ENCODE measurements at regions not wholly inside any gene's neighbourhood (a gene's known extent, or its start where the extent isn't known, plus 50 kb on each side); places are given as distances from the start of the nearest gene placed in this dataset.

DNA sequence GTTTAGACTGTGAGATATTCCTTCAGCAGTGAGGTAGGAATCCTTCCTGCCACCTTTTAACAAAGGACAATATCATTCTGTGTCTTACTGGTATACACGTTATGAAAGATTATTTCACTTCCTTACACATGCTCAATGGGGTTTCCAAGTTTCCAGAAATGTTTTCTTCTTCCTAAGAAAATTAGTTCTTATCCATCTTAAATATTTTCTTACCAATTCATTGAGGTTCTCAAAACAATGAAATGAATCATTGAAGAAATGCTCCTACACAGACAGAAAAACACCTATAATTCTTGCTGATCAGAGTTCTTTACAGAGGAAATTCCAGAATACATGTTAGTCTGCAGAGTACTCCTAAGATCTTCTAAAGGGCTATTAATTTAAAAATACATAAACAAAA lies 51.4 kb upstream of the SEC61G start:
- DNase-seq = no peak

DNA sequence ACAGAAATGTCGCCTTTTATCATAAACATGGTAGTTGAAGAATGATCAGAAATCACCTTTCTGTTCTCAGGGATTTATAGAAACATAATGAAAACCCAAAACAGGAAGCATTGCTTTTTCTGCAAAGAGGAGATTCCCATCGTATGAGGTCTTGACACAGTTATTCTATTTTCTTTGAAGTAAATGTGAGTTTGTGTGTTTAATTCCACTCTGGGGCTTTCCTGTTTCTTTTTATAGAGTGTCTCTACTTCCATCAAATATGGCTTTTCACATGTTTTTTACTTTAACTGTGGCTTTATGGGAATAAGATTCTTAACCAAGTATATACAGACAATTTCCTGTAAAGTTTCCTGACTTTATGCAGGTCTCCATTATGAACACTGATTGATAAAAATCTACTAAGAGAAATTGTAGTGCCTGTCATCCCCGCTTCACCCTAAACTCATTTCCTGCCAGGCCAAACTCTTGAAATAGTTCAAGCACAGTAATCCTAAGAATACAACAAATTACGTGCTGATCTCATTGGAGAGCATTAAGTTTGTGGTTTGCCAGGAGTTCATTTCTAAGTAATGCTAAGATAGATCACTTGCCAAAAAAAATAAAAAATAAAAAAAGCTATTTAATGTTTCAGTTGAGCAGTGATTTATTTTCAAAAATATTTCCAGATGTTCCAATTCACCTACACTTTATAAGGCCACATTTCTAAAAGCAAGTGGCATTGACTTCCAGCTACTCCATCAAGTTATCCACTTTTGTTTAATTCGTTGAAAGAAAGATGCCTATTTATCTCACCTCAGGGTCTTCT lies 52.2 kb upstream of the SEC61G start:
- DNase-seq = no peak

DNA sequence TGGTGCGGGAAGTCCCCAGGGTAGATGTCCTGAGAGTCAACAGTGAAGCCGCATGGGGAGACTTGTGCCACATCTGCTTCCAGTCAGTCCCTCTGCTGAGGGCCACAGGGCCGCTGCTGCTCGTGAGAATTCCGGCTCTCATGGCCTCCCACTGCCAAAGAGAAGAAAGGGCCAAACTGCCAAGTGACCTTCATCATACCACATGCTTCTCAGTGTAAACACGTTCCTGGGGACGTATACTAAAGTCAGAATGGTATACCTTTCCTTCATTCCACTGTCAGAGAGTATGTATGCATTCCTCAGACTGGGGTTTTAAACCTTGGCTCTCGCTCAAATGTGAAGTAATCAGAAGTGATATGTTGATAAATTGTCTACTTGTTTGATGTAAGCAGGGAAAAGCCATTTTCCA lies 52.8 kb upstream of the SEC61G start:
- DNase-seq = no peak

DNA sequence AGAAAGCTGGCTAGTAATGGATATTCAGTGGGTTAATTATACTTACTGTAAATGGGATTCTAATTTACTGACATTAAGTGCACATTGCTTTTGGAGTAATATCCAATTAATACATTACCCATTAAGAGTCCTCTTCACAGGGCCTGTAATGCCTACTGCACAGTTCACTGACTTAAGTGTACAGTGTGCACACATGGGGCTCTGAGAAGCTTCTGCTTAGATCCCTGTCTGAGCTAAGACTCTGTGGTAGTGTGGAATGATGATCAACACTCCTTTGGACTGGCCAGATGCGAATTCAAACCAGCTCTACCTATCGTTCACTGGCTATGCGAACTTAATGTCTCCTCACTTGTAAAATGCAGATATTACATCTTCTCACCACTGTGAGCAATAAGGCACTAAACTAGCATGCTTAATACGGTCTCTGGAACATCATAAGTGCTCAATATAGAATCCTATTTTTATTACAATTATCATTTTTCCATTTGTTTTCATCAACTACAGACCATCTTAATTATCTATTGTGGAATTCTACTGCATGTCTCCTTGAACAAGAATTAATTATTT lies 53.8 kb upstream of the SEC61G start:
- no peak for DNase-seq

DNA sequence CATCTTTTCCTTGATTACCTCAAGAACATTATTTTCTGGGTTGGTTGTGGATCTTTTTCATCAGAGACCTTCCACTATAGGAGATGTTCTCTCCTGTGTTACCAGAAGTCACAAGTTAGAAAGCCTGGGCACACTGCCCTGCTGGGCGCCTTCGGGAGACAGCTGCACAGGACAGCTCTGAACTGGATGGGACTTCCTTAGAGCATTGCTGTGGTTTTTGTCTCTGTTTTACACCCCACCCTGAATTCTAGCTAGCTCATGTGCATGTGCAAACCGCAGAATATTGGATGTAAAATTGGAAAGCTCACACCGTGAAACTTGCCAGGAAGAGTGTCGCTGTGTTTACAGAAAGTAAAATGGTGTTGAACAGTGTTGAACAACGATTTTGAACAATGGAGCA lies 54.4 kb upstream of the SEC61G start:
- DNase-seq = peak in 1 of 14 donors; percentile 5

DNA sequence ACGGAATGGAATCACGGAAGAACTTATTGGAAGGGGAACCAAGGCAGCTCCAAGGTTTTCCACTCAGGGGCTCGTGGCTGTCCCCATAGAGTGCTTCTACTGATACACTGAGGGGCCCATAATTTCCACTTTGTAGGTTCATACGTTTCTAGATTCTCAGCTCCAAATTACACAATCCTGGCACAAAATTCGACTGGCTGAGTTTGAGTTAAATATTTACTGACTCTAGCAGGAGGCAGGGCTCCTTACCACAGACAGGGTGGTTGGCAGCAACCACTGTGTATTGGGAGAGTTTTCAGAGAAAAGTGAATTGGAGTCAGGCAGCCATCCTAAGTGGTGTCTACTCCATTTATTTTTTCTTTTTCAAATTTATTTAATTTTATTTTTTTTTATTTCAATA lies 55.4 kb upstream of the SEC61G start:
- DNase-seq = no peak

DNA sequence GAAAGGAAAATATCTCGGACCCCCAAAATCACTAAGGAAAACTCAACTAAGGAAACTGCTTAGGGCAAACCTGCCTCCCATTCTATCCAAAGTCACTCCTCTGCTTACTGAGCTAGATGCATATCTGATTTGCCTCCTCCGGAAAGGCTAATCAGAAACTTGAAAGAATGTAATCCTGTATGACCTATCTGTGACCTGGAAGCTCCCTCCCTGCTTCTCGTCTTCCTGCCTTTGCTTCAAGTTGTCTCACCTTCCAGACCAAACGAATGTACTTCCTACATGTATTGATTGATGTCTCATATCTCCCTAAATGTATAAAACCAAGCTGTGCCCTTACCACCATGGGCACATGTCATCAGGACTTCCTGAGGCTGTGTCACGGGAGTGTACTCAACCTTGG lies 58.1 kb upstream of the SEC61G start:
- DNase-seq = no peak

DNA sequence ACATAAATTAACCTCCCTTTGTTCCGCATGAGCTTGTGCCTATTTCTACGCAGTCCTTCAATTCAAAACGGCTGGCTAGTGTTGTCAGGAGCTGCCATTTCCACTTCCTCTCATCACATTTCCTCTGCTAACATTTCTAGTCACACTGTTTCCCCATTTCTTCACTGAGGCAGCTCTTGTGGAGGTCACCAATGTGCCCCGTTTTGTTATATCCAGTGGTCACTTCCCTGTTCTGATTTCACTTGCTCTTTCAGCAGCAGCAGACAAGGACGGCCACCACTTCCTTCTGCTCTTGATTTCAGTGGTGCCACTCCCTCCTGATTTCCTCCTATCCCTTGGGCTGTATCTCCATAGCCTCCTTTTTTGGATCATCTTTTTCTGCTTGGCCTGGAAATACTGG lies 64.8 kb upstream of the SEC61G start:
- peak in 3 of 14 donors; percentile 6 to 39 (median 37) for DNase-seq

DNA sequence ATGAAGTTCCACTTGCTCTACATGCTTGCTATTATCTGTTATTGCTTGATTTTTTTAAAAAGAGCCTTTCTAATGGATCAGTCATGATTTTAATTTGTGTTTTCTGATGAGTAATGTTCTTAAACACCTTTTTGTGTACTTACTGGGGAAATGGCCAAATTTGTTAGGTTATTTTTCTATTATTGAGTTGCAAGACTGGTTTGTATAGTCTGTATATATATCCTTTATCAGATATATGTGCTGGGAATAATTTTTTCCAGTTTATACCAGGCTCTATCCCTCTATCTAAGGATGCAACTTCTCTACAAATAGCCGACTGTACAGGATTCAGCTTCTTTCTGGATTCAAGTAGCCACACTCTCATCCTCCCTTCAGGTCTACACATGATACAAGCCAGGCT lies 65.6 kb upstream of the SEC61G start:
- no peak for DNase-seq

DNA sequence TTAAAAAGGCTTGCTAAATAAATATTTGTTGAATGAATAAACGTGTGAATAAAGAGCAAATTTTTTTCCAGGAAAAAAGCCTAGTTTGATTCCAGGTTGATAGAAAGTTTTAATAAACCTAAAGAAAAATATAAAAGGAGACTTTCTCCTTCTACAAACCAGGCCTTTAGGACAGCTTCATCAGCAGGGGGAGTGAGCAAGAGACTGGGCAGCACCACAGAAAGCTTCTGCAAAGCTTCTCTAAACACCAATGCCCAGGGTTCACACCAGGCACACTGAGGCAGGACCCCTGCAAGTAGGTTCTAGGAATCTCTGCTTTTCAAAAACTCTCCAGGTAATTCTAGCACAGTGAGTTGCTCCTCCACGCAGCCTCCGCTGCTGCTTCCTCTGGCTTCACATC lies 66.4 kb upstream of the SEC61G start:
- DNase-seq = no peak

DNA sequence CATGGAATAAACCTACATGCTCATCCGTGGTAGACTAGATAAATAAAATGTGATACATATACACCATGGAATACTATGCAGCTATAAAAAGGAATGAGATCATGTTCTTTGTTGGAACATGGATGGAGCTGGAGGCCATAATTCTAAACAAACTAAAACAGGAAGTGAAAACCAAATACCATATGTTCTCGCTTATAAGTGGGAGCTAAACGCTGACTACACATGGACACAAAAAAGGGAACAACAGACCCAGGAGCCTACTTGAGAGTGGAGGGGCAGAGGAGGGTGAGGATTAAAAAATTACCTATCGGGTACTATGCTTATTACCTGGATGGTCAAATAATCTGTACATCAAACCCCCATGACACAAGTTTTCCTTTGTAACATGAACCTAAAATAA lies 68.7 kb upstream of the SEC61G start:
- DNase-seq = no peak

DNA sequence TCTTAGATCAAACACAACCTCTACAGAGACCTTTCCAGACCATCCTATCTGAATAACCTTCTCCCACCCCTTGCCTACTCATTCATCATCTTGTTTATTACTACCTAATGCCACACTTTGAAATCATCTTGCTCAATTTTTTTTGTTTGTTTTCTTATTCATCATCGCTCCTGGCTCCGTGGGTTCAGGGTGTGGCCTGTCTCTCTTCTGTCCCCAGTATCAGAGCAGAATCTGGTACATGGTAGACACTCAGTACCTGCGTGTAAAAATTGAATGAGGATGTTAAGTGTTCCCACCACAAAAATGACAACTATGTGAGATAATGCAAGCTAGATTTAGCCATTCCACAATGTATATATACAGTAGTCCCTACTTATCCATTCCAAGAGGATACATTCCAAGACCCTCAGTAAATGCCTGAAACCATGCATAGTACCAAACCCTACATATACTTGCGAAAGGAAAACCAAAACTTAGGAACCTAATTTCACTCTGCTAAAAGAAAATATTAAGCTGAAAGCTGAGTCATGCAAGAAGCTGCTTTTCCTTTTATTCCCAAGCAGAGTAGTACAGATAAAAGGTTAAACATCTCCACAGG lies 72.1 kb upstream of the SEC61G start:
- DNase-seq = no peak

DNA sequence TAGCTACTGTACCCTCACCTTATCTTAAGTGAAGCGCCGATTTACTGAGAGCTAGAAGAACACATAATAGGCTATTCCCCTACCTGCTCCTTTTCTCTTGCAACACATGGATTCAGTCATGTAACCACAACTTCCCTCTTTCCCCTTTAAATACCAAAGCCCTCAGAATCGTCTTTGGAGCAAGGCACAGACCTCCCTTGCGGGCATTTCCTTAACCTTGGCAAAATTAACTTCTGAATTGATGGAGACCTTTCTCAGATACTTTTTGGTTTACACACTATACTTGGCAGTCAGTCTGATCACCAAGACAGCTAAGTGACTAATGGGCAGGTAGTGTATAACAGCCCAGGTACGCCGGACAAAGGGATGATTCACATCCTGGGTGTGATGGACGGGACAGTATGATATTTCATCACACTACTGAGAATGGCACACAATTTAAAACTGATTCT lies 72.7 kb upstream of the SEC61G start:
- DNase-seq = no peak

DNA sequence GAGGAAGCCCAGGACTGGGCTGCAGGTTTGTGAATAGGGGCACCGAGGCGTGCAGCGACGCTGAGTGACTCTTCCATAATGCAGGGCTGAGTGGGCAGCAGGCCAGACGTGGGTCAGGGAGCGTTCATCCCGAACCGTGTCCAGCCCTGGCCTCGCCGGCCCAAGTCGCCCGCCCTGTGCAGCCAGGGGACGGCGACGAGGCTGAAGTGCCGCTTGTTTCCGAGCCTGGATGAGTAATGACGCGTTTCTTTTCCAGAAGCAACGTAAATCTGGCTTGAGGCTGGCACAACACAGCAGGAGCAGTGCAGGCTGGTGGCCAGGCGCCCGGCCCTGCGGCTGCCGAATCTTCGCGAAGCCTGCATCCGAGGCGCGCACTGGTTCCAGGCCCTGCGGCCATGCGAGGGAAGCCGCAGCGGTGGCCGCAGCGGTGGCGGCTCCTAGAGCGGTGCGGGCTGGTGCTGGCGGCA lies 74.0 kb upstream of the SEC61G start:
- peak in 2 of 14 donors; percentile 8 to 47 for DNase-seq

DNA sequence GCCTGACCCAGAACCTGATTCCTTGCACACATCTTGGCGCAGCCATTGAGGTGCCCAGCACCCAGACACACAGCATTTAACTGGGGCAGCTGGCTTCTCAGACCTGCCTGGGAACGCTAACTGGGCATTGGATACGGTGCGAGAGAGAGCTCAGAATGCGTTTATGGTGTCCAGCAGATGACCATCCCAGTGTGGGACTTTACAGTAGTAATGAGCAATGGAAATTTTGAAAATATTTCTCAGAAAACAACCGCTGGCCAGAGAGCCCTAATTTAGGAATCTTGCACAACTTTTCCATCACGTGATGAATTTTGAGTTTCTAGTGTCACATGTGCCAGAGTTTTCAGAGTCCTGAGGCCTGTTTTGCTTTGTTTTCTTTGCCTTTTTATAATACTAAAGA lies 78.2 kb upstream of the SEC61G start:
- DNase-seq = no peak

DNA sequence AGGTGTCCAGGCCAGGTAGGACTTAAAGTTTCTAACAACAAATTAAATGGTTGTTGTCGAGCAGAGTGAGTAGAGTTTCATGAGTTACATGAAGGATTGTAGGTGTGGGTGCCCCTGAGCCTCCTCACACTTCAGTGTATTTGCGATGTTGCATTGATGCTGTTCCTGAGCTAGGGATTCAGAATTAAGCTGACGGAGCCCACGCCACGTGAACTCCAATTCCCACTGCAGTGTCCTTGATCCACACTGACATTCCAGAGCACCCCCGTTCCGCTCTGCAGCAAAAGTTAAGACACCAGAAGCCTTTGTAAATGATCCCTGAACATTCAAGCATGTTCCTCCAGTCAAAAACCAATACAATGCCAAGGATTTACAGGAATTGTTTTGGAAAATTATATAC lies 78.8 kb upstream of the SEC61G start:
- no peak for DNase-seq

DNA sequence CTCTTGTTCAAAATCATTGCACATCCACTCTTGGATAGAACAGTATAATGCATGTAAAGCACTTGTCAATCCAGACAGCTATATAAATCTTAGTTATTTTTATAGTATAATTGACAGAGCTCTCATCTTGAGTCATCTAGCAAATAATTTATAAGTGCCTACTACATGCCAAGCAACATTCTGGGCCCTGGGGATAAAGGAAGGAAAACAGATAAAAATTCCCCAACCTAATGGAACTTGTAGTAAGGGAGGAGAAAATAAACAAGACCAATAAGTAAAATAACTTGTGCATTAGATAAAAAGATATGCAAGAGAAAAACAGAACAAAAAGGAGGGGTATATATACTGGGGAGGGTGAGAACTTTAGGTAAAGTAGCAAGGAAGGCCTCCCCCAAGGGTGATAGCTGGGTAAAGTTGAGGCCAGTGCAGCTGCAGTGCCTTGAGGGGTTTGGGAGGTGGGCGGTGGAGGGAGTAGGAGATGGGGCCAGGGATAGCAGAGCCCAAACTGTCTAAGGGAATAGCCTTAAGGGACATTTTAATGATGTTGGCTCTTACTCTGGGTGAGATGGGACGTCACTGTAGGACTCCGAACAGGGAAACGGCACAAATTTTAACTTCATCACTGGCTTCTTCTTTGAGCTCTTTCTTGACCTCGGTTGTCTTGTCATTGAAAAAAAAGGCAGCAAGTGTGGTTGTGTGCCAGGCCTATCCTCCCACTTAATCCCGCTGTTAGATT lies 79.3 kb upstream of the SEC61G start:
- no peak for DNase-seq

DNA sequence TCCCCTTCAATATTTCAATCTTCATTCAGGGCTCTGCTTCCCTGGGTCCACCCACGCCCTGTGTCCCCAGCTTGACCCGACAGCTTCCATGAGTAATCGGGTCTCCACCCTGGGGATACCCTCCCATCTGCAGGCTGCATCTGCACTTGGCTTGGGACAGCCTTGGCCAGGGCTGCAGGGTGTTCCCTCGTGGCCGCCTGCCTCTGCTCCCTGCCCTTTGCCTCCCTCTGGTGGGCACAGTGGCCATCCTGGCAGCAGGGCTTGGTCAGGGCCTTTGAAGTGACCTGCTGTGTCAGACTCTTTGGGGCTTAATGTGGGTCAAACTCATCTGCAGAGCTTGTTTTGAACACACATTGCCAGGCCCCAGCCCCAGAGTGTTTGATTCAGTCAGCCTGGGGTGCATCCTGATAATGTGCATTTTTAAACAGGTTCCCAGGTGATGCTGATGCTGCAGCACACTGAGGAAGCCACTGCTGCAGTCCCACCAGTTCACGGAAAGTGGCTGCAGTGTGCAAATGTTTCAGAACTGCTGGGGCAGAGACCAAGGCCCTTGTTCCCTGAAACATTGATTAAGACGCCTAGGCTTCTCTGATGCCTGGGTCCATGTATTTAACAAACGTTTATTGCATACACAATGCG lies 80.7 kb upstream of the SEC61G start:
- DNase-seq = peak in 6 of 14 donors; percentile 8 to 62 (median 26)

DNA sequence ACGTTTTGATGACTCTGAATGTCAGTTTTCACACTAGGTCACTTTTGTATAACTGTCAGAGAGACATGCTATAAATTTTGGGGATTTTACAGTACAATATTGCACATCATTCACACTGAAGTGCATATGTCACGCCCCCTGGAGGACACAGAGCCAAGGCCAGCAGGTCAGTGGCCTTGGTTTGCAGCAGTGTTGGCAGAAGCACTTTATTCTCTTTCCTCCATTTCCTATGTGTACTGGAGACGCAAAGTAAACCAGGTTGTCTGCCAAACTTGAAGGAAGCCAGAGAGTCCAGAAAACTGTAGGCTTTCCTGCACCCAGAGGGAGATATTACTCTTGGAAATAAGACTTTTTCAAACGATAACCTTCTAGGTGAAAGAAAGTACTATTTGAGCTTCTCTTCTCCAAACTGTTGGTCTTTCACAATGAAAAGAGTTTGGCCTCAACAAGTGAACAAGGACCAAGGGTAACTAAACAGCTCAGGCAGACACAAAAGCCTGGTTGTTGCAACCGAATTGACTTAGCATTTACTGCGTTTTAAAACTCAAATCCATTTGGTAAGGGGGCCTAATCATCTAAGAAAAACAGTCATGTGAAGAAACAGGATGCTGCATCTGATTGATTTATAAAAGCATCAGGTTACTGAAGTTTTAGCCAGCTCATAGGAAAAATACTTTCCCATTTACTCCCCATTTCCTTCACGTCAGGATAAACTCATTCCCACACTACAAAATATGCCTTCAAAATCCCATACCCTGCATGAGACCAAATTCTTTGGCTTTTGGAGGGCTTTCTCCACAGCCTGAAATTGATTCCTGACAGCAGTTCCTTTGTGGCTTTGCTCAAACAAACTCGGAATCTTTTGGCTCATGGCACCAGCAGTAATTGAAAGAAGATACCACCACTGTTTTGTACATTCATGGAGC lies 83.0 kb upstream of the SEC61G start:
- DNase-seq = no peak

DNA sequence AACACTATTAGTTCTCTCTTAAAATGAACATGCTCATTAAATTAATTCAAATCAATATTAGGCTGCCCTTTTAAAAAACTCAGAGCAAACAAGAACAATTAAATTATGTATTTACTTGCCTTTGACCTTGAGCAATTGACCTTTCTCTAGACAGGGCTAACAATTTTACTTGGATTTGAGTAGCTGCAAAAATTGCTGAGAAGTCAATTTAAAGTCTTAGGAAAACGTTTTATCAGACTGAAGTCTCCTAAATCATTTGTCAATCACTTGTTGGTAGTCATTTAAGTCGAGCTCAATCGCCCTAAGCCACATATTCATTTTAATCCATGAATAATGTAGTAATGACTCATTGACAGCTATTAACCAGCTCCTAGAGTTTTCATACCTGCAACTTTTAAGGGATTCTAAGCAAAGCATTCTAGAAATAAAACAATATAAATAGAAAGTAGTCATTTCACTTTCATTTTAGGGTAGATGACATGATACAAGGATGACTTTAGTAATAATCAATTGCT lies 84.9 kb upstream of the SEC61G start:
- no peak for DNase-seq

DNA sequence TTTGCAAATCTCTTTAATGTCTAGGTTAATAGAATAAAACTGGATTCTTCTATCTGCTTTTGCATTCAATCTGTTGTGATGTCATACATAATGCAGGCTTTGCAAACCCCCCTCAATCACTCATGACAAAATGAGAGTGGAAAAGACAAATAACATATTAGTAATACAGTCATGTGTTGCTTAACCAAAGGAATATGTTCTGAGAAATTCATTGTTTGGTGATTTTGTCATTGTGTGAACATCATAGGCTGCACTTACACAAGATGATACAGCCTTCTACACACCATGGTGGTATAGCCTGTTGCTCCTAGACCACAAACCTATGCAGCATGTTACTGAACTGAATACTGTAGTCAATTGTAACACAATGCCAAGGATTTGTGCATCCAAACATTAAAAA lies 87.3 kb upstream of the SEC61G start:
- no peak for DNase-seq
